Caco-2 (cell line): ENCODE measurements at regions not wholly inside any gene's neighbourhood (a gene's known extent, or its start where the extent isn't known, plus 50 kb on each side); places are given as distances from the start of the nearest gene placed in this dataset.

Experiments
- BruUV-seq: library from RNA; stranded (reverse); fragments of 400-500 nt; replicated peaks from 2 replicates; lab custom pipeline; 2021; lab: Mats Ljungman, UMichigan
- CTCF ChIA-PET: fragments of 300-600 bp; sonication (Branson Sonifier 250); formaldehyde crosslinking; loops from one replicate; lab custom pipeline; 2022; ENCODE audit warnings: antibody characterized with exemption; lab: Charles Lee
- POLR2A ChIA-PET: fragments of 300-600 bp; sonication (Branson Sonifier 250); formaldehyde crosslinking; loops from one replicate; lab custom pipeline; 2022; ENCODE audit warnings: antibody characterized with exemption; lab: Charles Lee
- DNase-seq, 2 experiments: peaks; one replicate each; pipeline versions ENCODE4 v3.0.0 to v3.0.0-alpha.2; 2020 to 2022
- H3K27me3 ChIP-seq: replicated peaks from 2 replicates; pipeline ENCODE4 v1.6.0; 2011; ENCODE audit warnings: low read length; ENCODE audit not compliant: control insufficient read depth, insufficient read depth
- H3K36me3 ChIP-seq: 2 replicates; pipeline ENCODE4 v1.5.1; 2011; ENCODE audit warnings: low read length; ENCODE audit not compliant: control insufficient read depth, insufficient read depth
- H3K4me1 ChIP-seq: fragments of 250-450 bp; sonication (Bioruptor Pico); 2 replicates; pipeline ENCODE4 v1.5.1; 2020; ENCODE audit warnings: mild to moderate bottlenecking
- H3K4me3 ChIP-seq: 2 replicates; pipeline ENCODE4 v1.5.1; 2011; ENCODE audit warnings: low read depth, mild to moderate bottlenecking, control low read depth, low read length
- H3K9me3 ChIP-seq: fragments of 250-450 bp; sonication (Bioruptor Pico); 2 replicates; pipeline ENCODE4 v1.5.1; 2020; ENCODE audit warnings: mild to moderate bottlenecking, moderate library complexity
- H3K27ac Mint-ChIP-seq: one replicate; pipeline ENCODE4 v1.8.0; 2022; ENCODE audit warnings: mixed read lengths; ENCODE audit not compliant: unreplicated experiment
- H3K27me3 Mint-ChIP-seq: one replicate; pipeline ENCODE4 v1.8.0; 2022; ENCODE audit warnings: mixed read lengths; ENCODE audit not compliant: insufficient read depth, unreplicated experiment
- H3K36me3 Mint-ChIP-seq: one replicate; pipeline ENCODE4 v1.8.0; 2022; ENCODE audit warnings: mild to moderate bottlenecking, mixed read lengths; ENCODE audit not compliant: insufficient read depth, unreplicated experiment
- H3K4me1 Mint-ChIP-seq: one replicate; pipeline ENCODE4 v1.8.0; 2022; ENCODE audit warnings: low read depth, mixed read lengths; ENCODE audit not compliant: unreplicated experiment
- H3K4me3 Mint-ChIP-seq: one replicate; pipeline ENCODE4 v1.8.0; 2022; ENCODE audit warnings: mild to moderate bottlenecking, moderate library complexity, mixed read lengths; ENCODE audit not compliant: unreplicated experiment
- H3K9me3 Mint-ChIP-seq: one replicate; pipeline ENCODE4 v1.8.0; 2022; ENCODE audit warnings: mixed read lengths; ENCODE audit not compliant: unreplicated experiment
- CTCF ChIP-seq, 2 experiments: fragments of 200-600 bp in 1 of 2; IDR thresholded peaks; 1 replicate in 1 of 2; 2 replicates in 1 of 2; pipeline versions ENCODE4 v1.5.1 to v1.8.0; 2011 to 2022; ENCODE audit warnings: antibody characterized with exemption in 1 of 2, control low read depth in 1 of 2, inconsistent platforms in 1 of 2, low read depth in 1 of 2, low read length in 1 of 2, mild to moderate bottlenecking in 1 of 2, moderate library complexity in 1 of 2; ENCODE audit not compliant: insufficient read depth in 1 of 2, severe bottlenecking in 1 of 2, unreplicated experiment in 1 of 2
- intact Hi-C: fragments of 100-400 bp; cut with micrococcal nuclease; formaldehyde crosslinking; loops from one replicate; pipeline ENCODE4 v1.10.0; 2022; ENCODE audit not compliant: unreplicated experiment

GRCh38 chr12:85632390-85632789, 203.8 kb downstream of the RASSF9 start:
- Mint-ChIP-seq H3K27ac (no peak overlapping the region), H3K4me1 (no peaks in the 10 kb centered on the region), H3K27me3 (no peaks in the 10 kb centered on the region), H3K36me3 (no peaks in the 10 kb centered on the region), H3K9me3 (peaks cover 9% of the 10 kb centered on the region), H3K4me3 (no peak overlapping the region)
- POLR2A ChIA-PET, result no interaction called here
- Histone ChIP-seq H3K4me3 (no peak overlapping the region), H3K36me3 (no peaks in the 10 kb centered on the region), H3K4me1 (no peaks in the 10 kb centered on the region), H3K9me3 (no peaks in the 10 kb centered on the region), H3K27me3 (no peaks in the 10 kb centered on the region)
- intact Hi-C loops, result no loop called here
- TF ChIP-seq CTCF (IDR thresholded peaks at IDR 0.05; ENCODE audit: insufficient read depth in 1 of 2, low read depth in 1 of 2, low read length in 1 of 2, severe bottlenecking in 1 of 2, unreplicated experiment in 1 of 2), result no peak
- no peak for DNase-seq
- CTCF ChIA-PET, result no interaction called here
- no TSS peak for BruUV-seq

- H3K27me3 Mint-ChIP-seq, result no peaks in the 10 kb centered on the region
- POLR2A ChIA-PET, result no interaction called here
- H3K9me3 Mint-ChIP-seq, result peaks cover 4% of the 10 kb centered on the region
- Histone ChIP-seq H3K9me3 (no peaks in the 10 kb centered on the region), H3K27me3 (no peaks in the 10 kb centered on the region), H3K36me3 (no peaks in the 10 kb centered on the region), H3K4me3 (no peak overlapping the region), H3K4me1 (no peaks in the 10 kb centered on the region)
- H3K4me3 Mint-ChIP-seq, result no peak overlapping the region
- DNase-seq, result no peak
- CTCF ChIA-PET, result no interaction called here
- no TSS peak for BruUV-seq
- intact Hi-C loops, result no loop called here
- no peaks in the 10 kb centered on the region for H3K36me3 Mint-ChIP-seq
- H3K27ac Mint-ChIP-seq, result no peak overlapping the region
- no peak for TF ChIP-seq CTCF (IDR thresholded peaks at IDR 0.05; ENCODE audit: insufficient read depth in 1 of 2, low read depth in 1 of 2, low read length in 1 of 2, severe bottlenecking in 1 of 2, unreplicated experiment in 1 of 2)
- no peaks in the 10 kb centered on the region for H3K4me1 Mint-ChIP-seq
These were observed 202.7 kb downstream of the RASSF9 start for GRCh38 chr12:85633491-85633890.

- H3K9me3 Mint-ChIP-seq, result no peaks in the 10 kb centered on the region
- no peak overlapping the region for H3K27ac Mint-ChIP-seq
- H3K36me3 Mint-ChIP-seq, result no peaks in the 10 kb centered on the region
- intact Hi-C loops, result no loop called here
- no peaks in the 10 kb centered on the region for H3K4me1 Mint-ChIP-seq
- no peaks in the 10 kb centered on the region for H3K27me3 ChIP-seq
- H3K9me3 ChIP-seq, result no peaks in the 10 kb centered on the region
- H3K36me3 ChIP-seq, result no peaks in the 10 kb centered on the region
- no peak overlapping the region for H3K4me3 Mint-ChIP-seq
- ChIA-PET CTCF (interaction anchor here (0.7 kb wide), 1 partner anchor 141 kb away, joined by 4 read pairs; no protein-coding TSS in a partner anchor), POLR2A (no interaction called here)
- no peak for TF ChIP-seq CTCF (IDR thresholded peaks at IDR 0.05; ENCODE audit: insufficient read depth in 1 of 2, low read depth in 1 of 2, low read length in 1 of 2, severe bottlenecking in 1 of 2, unreplicated experiment in 1 of 2)
- H3K4me1 ChIP-seq, result no peaks in the 10 kb centered on the region
- no TSS peak for BruUV-seq
- no peak overlapping the region for H3K4me3 ChIP-seq
- DNase-seq, result no peak
- no peaks in the 10 kb centered on the region for H3K27me3 Mint-ChIP-seq
These were observed 196.4 kb downstream of the RASSF9 start for GRCh38 chr12:85639834-85640233.
